DND-41 (cell line): ENCODE measurements at regions not wholly inside any gene's neighbourhood (a gene's known extent, or its start where the extent isn't known, plus 50 kb on each side); places are given as distances from the start of the nearest gene placed in this dataset.

Experiments used
- ATAC-seq: fragments of 200-7000 bp; cut with Tn5 transposase; 3 replicates; pipeline ENCODE4 v1.9.1; 2021; ENCODE audit warnings: low read depth; ENCODE audit not compliant: insufficient read depth
- DNase-seq: peaks from one replicate; pipeline ENCODE4 v3.0.0-alpha.2; 2020
- H2AFZ ChIP-seq: 2 replicates; pipeline ENCODE4 v1.6.0; 2012; ENCODE audit warnings: low read depth, low read length
- H3K27ac ChIP-seq: 2 replicates; pipeline ENCODE4 v1.5.1; 2012; ENCODE audit warnings: low read length, inconsistent platforms
- H3K27me3 ChIP-seq: fragments of 200-600 bp; sonication (generic); 2 replicates; pipeline ENCODE4 v1.6.0; 2012; ENCODE audit warnings: low read length, mild to moderate bottlenecking, inconsistent platforms; ENCODE audit not compliant: insufficient read depth, poor library complexity
- H3K36me3 ChIP-seq: 2 replicates; pipeline ENCODE4 v1.5.1; 2012; ENCODE audit warnings: low read length, inconsistent platforms; ENCODE audit not compliant: insufficient read depth
- H3K4me1 ChIP-seq: 2 replicates; pipeline ENCODE4 v1.5.1; 2012; ENCODE audit warnings: mild to moderate bottlenecking, low read length; ENCODE audit not compliant: insufficient read depth
- H3K4me2 ChIP-seq: 2 replicates; pipeline ENCODE4 v1.6.0; 2012; ENCODE audit warnings: mild to moderate bottlenecking, moderate library complexity, low read length, inconsistent platforms; ENCODE audit not compliant: insufficient read depth
- H3K4me3 ChIP-seq, 2 experiments: fragments of 200-600 bp in 1 of 2; shearing (Covaris generic) in 1 of 2; 2 replicates each; pipeline ENCODE4 v1.5.1; 2012 to 2016; ENCODE audit warnings: inconsistent platforms in 2 of 2, low read length in 2 of 2, mild to moderate bottlenecking in 2 of 2, low read depth in 1 of 2, moderate library complexity in 1 of 2
- H3K79me2 ChIP-seq: 2 replicates; pipeline ENCODE4 v1.6.0; 2012; ENCODE audit warnings: low read length, inconsistent platforms; ENCODE audit not compliant: insufficient read depth
- H3K9ac ChIP-seq: 2 replicates; pipeline ENCODE4 v1.6.0; 2012; ENCODE audit warnings: low read depth, mild to moderate bottlenecking, inconsistent platforms, low read length, moderate library complexity
- H3K9me3 ChIP-seq: 2 replicates; pipeline ENCODE4 v1.5.1; 2012; ENCODE audit warnings: low read length, moderate library complexity, mild to moderate bottlenecking, inconsistent platforms; ENCODE audit not compliant: insufficient read depth, severe bottlenecking
- H4K20me1 ChIP-seq: 2 replicates; pipeline ENCODE4 v1.6.0; 2012; ENCODE audit warnings: low read length; ENCODE audit not compliant: insufficient read depth
- CTCF ChIP-seq: IDR thresholded peaks from 2 replicates; pipeline ENCODE4 v1.5.1; 2012; ENCODE audit warnings: borderline replicate concordance, low read length, moderate library complexity, mild to moderate bottlenecking; ENCODE audit not compliant: poor library complexity, severe bottlenecking; ENCODE audit errors: extremely low read depth
- EZH2 ChIP-seq: IDR thresholded peaks from 3 replicates; pipeline ENCODE4 v1.6.1; 2012; ENCODE audit warnings: borderline replicate concordance, low read depth, mild to moderate bottlenecking, moderate library complexity, low read length, inconsistent platforms; ENCODE audit not compliant: severe bottlenecking

- no peak overlapping the region for H3K4me2 ChIP-seq
- no peaks in the 10 kb centered on the region for H3K9me3 ChIP-seq
- H2AFZ ChIP-seq = no peak overlapping the region
- H3K4me3 ChIP-seq = no peak overlapping the region
- H3K79me2 ChIP-seq = no peaks in the 10 kb centered on the region
- DNase-seq = no peak
- no peak overlapping the region for H3K9ac ChIP-seq
- no peak overlapping the region for H3K27ac ChIP-seq
- ATAC-seq = no peak
- H3K27me3 ChIP-seq = no peaks in the 10 kb centered on the region
- TF ChIP-seq EZH2 = no peak
- no peak for TF ChIP-seq CTCF
- no peaks in the 10 kb centered on the region for H3K4me1 ChIP-seq
- H4K20me1 ChIP-seq = no peaks in the 10 kb centered on the region
- no peaks in the 10 kb centered on the region for H3K36me3 ChIP-seq
Observed at GRCh38 chrX:111013778-111014455, 82.1 kb upstream of the PAK3 start.

GRCh38 chrX:111010111-111010510, 85.9 kb upstream of the PAK3 start:
- DNase-seq (no peak), ATAC-seq (no peak)
- no peak overlapping the region for H3K4me2 ChIP-seq
- no peak overlapping the region for H2AFZ ChIP-seq
- no peaks in the 10 kb centered on the region for H3K27me3 ChIP-seq
- H3K9ac ChIP-seq = no peak overlapping the region
- no peaks in the 10 kb centered on the region for H3K4me1 ChIP-seq
- H3K4me3 ChIP-seq = no peak overlapping the region
- no peaks in the 10 kb centered on the region for H4K20me1 ChIP-seq
- H3K27ac ChIP-seq = no peak overlapping the region
- no peaks in the 10 kb centered on the region for H3K36me3 ChIP-seq
- no peaks in the 10 kb centered on the region for H3K9me3 ChIP-seq
- TF ChIP-seq EZH2 (no peak), CTCF (no peak)
- H3K79me2 ChIP-seq = no peaks in the 10 kb centered on the region

- no peaks in the 10 kb centered on the region for H3K9me3 ChIP-seq
- DNase-seq (no peak), ATAC-seq (no peak)
- no peaks in the 10 kb centered on the region for H3K4me1 ChIP-seq
- no peaks in the 10 kb centered on the region for H3K36me3 ChIP-seq
- H3K79me2 ChIP-seq = no peaks in the 10 kb centered on the region
- no peak overlapping the region for H3K9ac ChIP-seq
- TF ChIP-seq CTCF (no peak), EZH2 (no peak)
- H3K4me2 ChIP-seq = no peak overlapping the region
- no peak overlapping the region for H2AFZ ChIP-seq
- no peak overlapping the region for H3K4me3 ChIP-seq
- H4K20me1 ChIP-seq = no peaks in the 10 kb centered on the region
- H3K27ac ChIP-seq = no peak overlapping the region
- no peaks in the 10 kb centered on the region for H3K27me3 ChIP-seq
Observed at GRCh38 chrX:111009256-111009655, 86.7 kb upstream of the PAK3 start.

GRCh38 chrX:111008126-111008525, 87.9 kb upstream of the PAK3 start:
- Histone ChIP-seq H4K20me1 (no peaks in the 10 kb centered on the region), H3K36me3 (no peaks in the 10 kb centered on the region), H3K4me1 (no peaks in the 10 kb centered on the region), H3K4me2 (no peak overlapping the region), H3K9me3 (no peaks in the 10 kb centered on the region), H3K27me3 (no peaks in the 10 kb centered on the region), H3K27ac (no peak overlapping the region), H3K9ac (no peak overlapping the region), H2AFZ (no peak overlapping the region), H3K79me2 (no peaks in the 10 kb centered on the region), H3K4me3 (no peak overlapping the region)
- DNase-seq (no peak), ATAC-seq (no peak)
- TF ChIP-seq CTCF = no peak
- no peak for TF ChIP-seq EZH2
